SU-DHL-6 (cell line): ENCODE measurements at regions not wholly inside any gene's neighbourhood (a gene's known extent, or its start where the extent isn't known, plus 50 kb on each side); places are given as distances from the start of the nearest gene placed in this dataset.

Source experiments
- H2AFZ ChIP-seq: fragments of 200-600 bp; sonication (generic); 2 replicates; pipeline ENCODE4 v1.6.1; 2014; ENCODE audit warnings: low read depth, mild to moderate bottlenecking, moderate library complexity, mixed read lengths, antibody characterized with exemption, low read length; ENCODE audit not compliant: severe bottlenecking
- H3F3A ChIP-seq: fragments of 200-600 bp; shearing (Covaris generic); 2 replicates; pipeline ENCODE4 v1.6.0; 2016; ENCODE audit warnings: antibody characterized with exemption, mild to moderate bottlenecking; ENCODE audit not compliant: insufficient read depth
- H3K27ac ChIP-seq: fragments of 200-600 bp; sonication (generic); 2 replicates; pipeline ENCODE4 v1.5.1; 2016; ENCODE audit warnings: low read depth, mild to moderate bottlenecking, low read length, moderate library complexity, mixed read lengths
- H3K27me3 ChIP-seq: fragments of 200-600 bp; sonication (generic), shearing (Covaris generic); 2 replicates; pipeline ENCODE4 v1.6.0; 2014; ENCODE audit warnings: mild to moderate bottlenecking, low read length
- H3K36me3 ChIP-seq: fragments of 200-600 bp; sonication (generic); 2 replicates; pipeline ENCODE4 v1.6.1; 2014; ENCODE audit warnings: mild to moderate bottlenecking, low read length, mixed read lengths
- H3K4me2 ChIP-seq: fragments of 300-600, 200-600 bp; shearing (Covaris generic), sonication (generic); 2 replicates; pipeline ENCODE4 v1.6.0; 2014; ENCODE audit warnings: low read length, low read depth, mild to moderate bottlenecking; ENCODE audit not compliant: poor library complexity, severe bottlenecking
- H3K4me3 ChIP-seq: fragments of 200-600 bp; sonication (generic); 2 replicates; pipeline ENCODE4 v1.5.1; 2014; ENCODE audit warnings: antibody characterized with exemption, low read length, mild to moderate bottlenecking, mixed read lengths; ENCODE audit not compliant: insufficient read depth, poor library complexity, severe bottlenecking
- H3K79me2 ChIP-seq: fragments of 200-600 bp; sonication (generic); 2 replicates; pipeline ENCODE4 v1.6.1; 2014; ENCODE audit warnings: mild to moderate bottlenecking, low read length, moderate library complexity; ENCODE audit not compliant: insufficient read depth
- H3K9ac ChIP-seq: fragments of 200-600 bp; sonication (generic); 2 replicates; pipeline ENCODE4 v1.7.0; 2014; ENCODE audit warnings: mild to moderate bottlenecking, low read length
- H3K9me2 ChIP-seq: fragments of 200-600 bp; sonication (generic); replicated peaks from 2 replicates; pipeline ENCODE4 v1.6.1; 2014; ENCODE audit warnings: low read length; ENCODE audit not compliant: insufficient read depth
- H3K9me3 ChIP-seq: fragments of 200-600 bp; sonication (generic); 2 replicates; pipeline ENCODE4 v1.6.1; 2014; ENCODE audit warnings: low read length, mixed read lengths; ENCODE audit not compliant: insufficient read depth
- H4K20me1 ChIP-seq: fragments of 200-600 bp; sonication (generic); 2 replicates; pipeline ENCODE4 v1.6.1; 2014; ENCODE audit warnings: low read depth, mild to moderate bottlenecking, antibody characterized with exemption, low read length, moderate library complexity, mixed read lengths
- CTCF ChIP-seq: fragments of 200-600 bp; sonication (generic); IDR thresholded peaks from one replicate; pipeline ENCODE4 v1.5.1; 2017; ENCODE audit warnings: antibody characterized with exemption, mild to moderate bottlenecking, low read length, moderate library complexity; ENCODE audit not compliant: insufficient read depth, poor library complexity, severe bottlenecking
- EZH2phosphoT487 ChIP-seq: fragments of 200-600 bp; sonication (generic), shearing (Covaris generic); conservative IDR thresholded peaks from 2 replicates; pipeline ENCODE4 v1.6.1; 2018; ENCODE audit warnings: mild to moderate bottlenecking, antibody characterized with exemption, low read length, moderate library complexity, mixed read lengths

- no peak overlapping the region for H3K9ac ChIP-seq
- no peak overlapping the region for H3K4me2 ChIP-seq
- H3K79me2 ChIP-seq: no peaks in the 10 kb centered on the region
- H3K9me2 ChIP-seq: no peaks in the 10 kb centered on the region
- no peaks in the 10 kb centered on the region for H3K9me3 ChIP-seq
- H3K4me3 ChIP-seq: no peak overlapping the region
- TF ChIP-seq EZH2phosphoT487 (no peak), CTCF (no peak)
- no peaks in the 10 kb centered on the region for H3F3A ChIP-seq
- no peaks in the 10 kb centered on the region for H3K27me3 ChIP-seq
- H4K20me1 ChIP-seq: no peaks in the 10 kb centered on the region
- H3K27ac ChIP-seq: no peak overlapping the region
- H3K36me3 ChIP-seq: no peaks in the 10 kb centered on the region; the same call in 1 of the 2 replicates
- no peak overlapping the region for H2AFZ ChIP-seq
These were observed 49.9 kb upstream of the SSBP2 start for GRCh38 chr5:81800797-81801196.
